ENCODE measurements at regions not wholly inside any gene's neighbourhood (a gene's known extent, or its start where the extent isn't known, plus 50 kb on each side); places are given as distances from the start of the nearest gene placed in this dataset.

DNA sequence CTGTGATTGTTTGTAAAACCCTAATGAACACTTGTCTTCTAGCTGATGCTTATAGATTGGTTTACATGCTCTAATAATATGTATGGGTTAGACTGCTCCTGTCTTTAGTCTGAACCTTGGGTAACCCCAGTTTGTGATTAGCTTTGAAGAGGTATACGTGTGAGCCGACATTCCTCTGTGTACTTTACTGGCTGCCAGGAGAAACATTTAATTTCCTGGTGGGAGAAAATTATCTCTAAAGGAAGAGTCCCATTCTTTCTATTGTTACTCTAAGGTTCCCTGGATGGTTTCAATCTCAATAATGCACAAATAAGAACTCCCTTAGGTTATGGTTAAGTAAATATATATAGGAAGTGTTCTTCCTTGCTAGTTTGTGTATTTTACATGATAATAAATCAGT is 143.6 kb upstream of the ZSWIM2 start:
- no peaks in the 10 kb centered on the region for H3K36me3 ChIP-seq (ENCODE audit: control insufficient read depth in 2 of 2, insufficient read depth in 2 of 2, low read length in 1 of 2)
- POLR2A ChIA-PET: no interaction called here
- H3K4me3 ChIP-seq: no peak overlapping the region
- H3K79me2 ChIP-seq (ENCODE audit: control insufficient read depth, insufficient read depth, low read length): no peaks in the 10 kb centered on the region
- H4K20me1 ChIP-seq (ENCODE audit: control insufficient read depth, insufficient read depth): no peaks in the 10 kb centered on the region
- in situ Hi-C loops (cut with MboI): no loop called here
- H3K27me3 ChIP-seq (replicated peaks in 1 of 2; ENCODE audit: control insufficient read depth in 2 of 2, insufficient read depth in 2 of 2, low read length in 1 of 2): no peaks in the 10 kb centered on the region
- no peak overlapping the region for H3K27ac ChIP-seq (ENCODE audit: control insufficient read depth, insufficient read depth)
- TF ChIP-seq BHLHE40 (IDR thresholded peaks at IDR 0.05; ENCODE audit: borderline replicate concordance in 1 of 2, low read depth in 2 of 2, low read length in 1 of 2) (no peak), ASH2L (IDR thresholded peaks at IDR 0.05; ENCODE audit: borderline replicate concordance, low read depth) (no peak), DPF2 (IDR thresholded peaks at IDR 0.05) (no peak), CEBPB (IDR thresholded peaks at IDR 0.05; ENCODE audit: borderline replicate concordance in 1 of 2, low read depth in 2 of 2, low read length in 2 of 2) (no peak), IKZF1 (conservative IDR thresholded peaks at IDR 0.05) (no peak), IRF5 (IDR thresholded peaks at IDR 0.05; ENCODE audit: borderline replicate concordance) (no peak), CREM (IDR thresholded peaks at IDR 0.05; ENCODE audit: low read depth) (no peak), NFYA (IDR thresholded peaks at IDR 0.05; ENCODE audit: borderline replicate concordance, low read depth, low read length) (no peak), POLR2AphosphoS2 (IDR thresholded peaks at IDR 0.05; ENCODE audit: low read depth, low read length) (no peak), MLLT1 (IDR thresholded peaks at IDR 0.05) (no peak), ATF7 (IDR thresholded peaks at IDR 0.05; ENCODE audit: low read depth) (no peak), SMAD5 (IDR thresholded peaks at IDR 0.05; ENCODE audit: low read depth) (no peak)
- TF ChIP-seq, protein P1, sequence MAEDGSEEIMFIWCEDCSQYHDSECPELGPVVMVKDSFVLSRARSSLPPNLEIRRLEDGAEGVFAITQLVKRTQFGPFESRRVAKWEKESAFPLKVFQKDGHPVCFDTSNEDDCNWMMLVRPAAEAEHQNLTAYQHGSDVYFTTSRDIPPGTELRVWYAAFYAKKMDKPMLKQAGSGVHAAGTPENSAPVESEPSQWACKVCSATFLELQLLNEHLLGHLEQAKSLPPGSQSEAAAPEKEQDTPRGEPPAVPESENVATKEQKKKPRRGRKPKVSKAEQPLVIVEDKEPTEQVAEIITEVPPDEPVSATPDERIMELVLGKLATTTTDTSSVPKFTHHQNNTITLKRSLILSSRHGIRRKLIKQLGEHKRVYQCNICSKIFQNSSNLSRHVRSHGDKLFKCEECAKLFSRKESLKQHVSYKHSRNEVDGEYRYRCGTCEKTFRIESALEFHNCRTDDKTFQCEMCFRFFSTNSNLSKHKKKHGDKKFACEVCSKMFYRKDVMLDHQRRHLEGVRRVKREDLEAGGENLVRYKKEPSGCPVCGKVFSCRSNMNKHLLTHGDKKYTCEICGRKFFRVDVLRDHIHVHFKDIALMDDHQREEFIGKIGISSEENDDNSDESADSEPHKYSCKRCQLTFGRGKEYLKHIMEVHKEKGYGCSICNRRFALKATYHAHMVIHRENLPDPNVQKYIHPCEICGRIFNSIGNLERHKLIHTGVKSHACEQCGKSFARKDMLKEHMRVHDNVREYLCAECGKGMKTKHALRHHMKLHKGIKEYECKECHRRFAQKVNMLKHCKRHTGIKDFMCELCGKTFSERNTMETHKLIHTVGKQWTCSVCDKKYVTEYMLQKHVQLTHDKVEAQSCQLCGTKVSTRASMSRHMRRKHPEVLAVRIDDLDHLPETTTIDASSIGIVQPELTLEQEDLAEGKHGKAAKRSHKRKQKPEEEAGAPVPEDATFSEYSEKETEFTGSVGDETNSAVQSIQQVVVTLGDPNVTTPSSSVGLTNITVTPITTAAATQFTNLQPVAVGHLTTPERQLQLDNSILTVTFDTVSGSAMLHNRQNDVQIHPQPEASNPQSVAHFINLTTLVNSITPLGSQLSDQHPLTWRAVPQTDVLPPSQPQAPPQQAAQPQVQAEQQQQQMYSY (CRISPR knock-in tag; IDR thresholded peaks at IDR 0.05): no peak
- TF ChIP-seq, protein P2, sequence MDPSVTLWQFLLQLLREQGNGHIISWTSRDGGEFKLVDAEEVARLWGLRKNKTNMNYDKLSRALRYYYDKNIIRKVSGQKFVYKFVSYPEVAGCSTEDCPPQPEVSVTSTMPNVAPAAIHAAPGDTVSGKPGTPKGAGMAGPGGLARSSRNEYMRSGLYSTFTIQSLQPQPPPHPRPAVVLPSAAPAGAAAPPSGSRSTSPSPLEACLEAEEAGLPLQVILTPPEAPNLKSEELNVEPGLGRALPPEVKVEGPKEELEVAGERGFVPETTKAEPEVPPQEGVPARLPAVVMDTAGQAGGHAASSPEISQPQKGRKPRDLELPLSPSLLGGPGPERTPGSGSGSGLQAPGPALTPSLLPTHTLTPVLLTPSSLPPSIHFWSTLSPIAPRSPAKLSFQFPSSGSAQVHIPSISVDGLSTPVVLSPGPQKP (IDR thresholded peaks at IDR 0.05; ENCODE audit: low read depth, low read length): no peak
- SMC1A ChIA-PET (ENCODE audit: uncharacterized antibody, unreplicated experiment): interaction anchor here (0.9 kb wide), 1 partner anchor 11 kb away, joined by 3 read pairs; no protein-coding TSS in a partner anchor
- CTCF ChIA-PET: interaction anchor here (0.8 to 1.6 kb wide), 3 partner anchors 88 to 459 kb away, joined by 3 to 6 read pairs (median 4); partner anchors contain the start of gene CALCRL
- no TSS peak for BruUV-seq (replicated peaks)
- no peak overlapping the region for H3K4me2 ChIP-seq (ENCODE audit: control insufficient read depth, insufficient read depth)
- ATAC-seq (no peak), FAIRE-seq (no peak), DNase-seq (ENCODE audit: low read depth, low spot score) (no peak)
- RAD21 ChIA-PET (ENCODE audit: unreplicated experiment): no interaction called here
- intact Hi-C loops (cut with micrococcal nuclease; ENCODE audit: unreplicated experiment): no loop called here
- H2AFZ ChIP-seq (ENCODE audit: control insufficient read depth, low read depth, low read length): no peak overlapping the region
- H3K4me1 ChIP-seq (ENCODE audit: control insufficient read depth, insufficient read depth, low read length): no peaks in the 10 kb centered on the region
- no peak overlapping the region for H3K9ac ChIP-seq (ENCODE audit: control insufficient read depth, insufficient read depth, low read length)
- 0% methylated on average over 2 of the region's 2 CpGs for WGBS (ENCODE audit: insufficient coverage, insufficient replicate concordance, low lambda C conversion rate, missing lambda C conversion rate)
- H3K9me3 ChIP-seq (replicated peaks; ENCODE audit: control insufficient read depth, insufficient read depth, low read length): peaks cover 1% of the 10 kb centered on the region; the same call in 1 of the 3 replicates

Data from GM12878 (cell line).